HG02610 (cell line): ENCODE measurements at regions not wholly inside any gene's neighbourhood (a gene's known extent, or its start where the extent isn't known, plus 50 kb on each side); places are given as distances from the start of the nearest gene placed in this dataset.

Source experiments
- ATAC-seq: cut with Tn5 transposase; IDR thresholded peaks from one replicate; pipeline ENCODE4 v1.9.1; 2021; ENCODE audit warnings: mild to moderate bottlenecking, moderate library complexity; ENCODE audit not compliant: unreplicated experiment

DNA sequence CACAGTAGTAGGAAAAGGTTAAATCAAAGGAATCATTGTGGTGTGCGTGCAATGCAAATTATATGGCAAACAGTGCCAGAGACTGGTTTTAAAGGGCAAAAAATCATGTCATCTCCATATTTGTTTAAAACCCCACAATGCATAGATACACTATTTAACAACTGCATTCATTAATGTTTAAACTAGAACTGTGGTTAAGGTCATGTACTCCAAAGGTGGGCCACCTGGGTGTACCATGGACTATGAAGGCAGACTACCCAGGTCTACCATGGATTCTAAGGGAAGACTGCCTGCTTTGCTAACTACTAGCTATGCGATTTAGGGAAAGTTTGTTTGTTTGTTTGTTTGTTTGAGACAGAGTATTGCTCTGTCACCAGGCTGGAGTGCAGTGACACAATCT lies 356.3 kb downstream of the ZEB2 start:
- ATAC-seq: no peak

DNA sequence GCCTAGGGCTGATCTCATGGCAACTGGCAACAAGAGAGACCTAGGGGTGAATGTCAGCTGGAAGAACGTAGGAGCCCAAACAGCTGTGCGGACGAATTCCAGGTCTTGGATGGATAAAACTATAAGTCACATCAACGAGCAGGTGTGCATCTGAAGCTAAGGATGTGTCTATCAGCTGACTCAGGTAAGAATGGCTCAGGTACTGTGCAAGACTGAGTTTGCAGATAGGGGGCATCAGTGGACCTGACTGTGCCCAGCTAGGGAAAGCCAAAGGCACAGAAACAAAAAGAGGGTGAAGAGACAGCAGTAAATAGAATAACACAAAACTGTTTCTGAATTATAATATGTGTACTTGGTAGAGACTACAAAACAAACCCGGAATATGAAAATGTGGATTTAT lies 357.3 kb downstream of the ZEB2 start:
- ATAC-seq: peak; percentile 68

DNA sequence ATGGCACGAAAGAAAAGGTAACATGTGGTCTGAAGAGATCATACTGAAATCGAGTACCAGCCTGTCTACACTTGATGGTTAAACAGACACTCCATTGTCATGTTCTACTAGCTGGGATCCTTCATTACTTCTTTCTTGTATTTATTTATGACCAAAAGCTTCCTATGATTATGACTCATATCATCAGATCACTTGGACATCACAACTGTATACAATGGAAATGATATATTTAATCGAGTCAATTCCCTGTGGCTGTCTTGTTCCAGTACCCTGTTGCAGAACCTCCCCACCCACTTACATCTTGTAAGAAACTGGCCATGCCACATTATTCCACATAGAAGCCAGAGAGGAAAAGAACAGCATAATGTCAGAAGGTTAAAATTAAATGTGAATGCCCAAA lies 358.9 kb downstream of the ZEB2 start:
- ATAC-seq: no peak

DNA sequence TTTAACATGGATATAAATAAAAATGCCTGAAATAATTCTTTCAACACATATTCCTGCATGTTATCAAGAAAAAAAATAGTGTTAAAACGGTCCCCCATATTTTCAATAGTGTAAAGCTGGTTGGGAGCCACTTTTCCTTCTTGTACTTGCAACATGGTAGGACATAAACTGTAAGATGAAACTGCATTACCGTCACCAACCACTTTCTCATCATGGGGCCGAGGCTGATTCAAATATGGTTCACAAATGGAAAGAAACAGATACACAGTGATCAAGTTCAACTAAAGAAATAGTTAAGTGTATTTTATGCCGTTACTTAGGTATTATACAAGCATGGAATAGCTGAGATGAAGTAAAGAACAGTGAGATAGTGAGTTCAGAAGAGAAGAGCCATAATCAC lies 360.7 kb downstream of the ZEB2 start:
- no peak for ATAC-seq

DNA sequence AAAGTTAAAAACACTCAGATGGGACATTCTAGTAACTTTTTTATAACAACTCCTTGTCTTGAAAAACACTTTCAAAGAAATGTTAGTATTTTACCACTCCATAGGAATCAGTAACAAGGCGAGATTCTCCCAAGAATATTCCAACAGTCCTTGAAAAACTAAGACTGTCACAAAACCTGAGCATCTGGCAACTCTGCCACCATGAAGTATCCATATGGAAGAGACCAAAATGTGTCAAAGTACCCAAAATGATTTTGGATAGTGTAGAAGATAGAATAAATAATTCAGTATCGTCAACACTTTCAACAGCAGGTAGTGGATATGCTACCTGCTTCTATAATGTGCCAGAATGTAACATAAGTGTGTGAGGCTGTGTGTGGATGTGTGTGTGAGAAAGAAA lies 361.8 kb downstream of the ZEB2 start:
- ATAC-seq: no peak

DNA sequence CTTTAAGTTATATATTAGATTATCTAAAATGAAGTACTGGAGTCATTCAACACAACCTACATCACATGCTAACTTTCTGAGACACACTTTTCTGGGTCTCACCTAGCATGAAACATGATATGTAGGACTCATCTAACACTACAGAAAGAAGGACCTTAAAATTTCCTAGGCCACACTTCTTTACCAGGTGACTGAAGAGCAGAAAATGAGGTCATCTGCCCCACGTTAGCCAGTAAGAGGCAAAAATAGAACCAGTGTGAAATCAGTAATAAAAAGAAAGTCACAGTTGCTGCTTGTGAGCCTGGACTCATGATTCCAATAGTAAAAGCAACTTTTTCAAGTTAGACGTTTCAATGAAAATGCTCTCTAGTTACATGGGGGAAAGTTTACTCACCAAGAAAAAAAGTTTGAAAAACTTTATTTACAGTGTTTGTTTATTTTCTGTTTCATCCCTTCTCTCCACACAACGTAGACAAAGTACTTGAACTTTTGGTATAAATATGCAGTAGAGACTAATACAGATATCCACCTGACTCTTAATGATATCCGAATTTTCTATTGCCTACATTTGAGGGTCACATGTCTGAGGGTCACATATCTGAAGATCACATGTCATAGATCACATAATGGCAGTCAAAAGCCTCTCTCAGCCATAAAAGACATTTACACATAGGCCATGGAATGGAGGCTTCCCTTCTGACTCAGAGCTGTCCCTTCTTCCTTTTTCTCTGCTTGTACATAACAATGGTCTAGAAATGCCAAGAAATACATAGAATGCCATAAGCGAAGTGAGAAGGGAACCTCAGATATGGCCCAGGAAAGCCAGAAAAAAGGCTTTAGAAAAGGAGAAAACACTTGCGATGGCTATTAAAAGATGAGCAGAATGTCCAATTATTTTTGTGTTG lies 362.9 kb downstream of the ZEB2 start:
- peak; percentile 59 for ATAC-seq

DNA sequence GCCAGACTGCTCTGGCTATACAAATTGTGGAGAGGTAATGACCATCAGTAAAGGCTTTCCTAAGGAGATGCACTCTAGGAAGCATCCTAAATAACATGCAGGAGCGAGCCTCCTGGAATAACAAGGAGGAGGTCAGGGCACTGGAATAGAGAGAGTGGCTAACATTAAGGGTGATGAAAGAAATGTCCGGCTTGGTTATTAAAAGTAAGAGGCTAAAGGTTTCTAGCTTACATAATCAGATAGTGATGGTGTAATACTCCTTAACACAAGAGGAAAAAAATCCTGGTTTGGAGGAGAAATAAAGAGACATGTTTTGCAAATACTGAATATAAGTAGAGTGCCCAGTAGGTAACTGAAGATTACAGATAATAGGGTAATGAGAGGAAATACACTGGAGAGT lies 365.7 kb downstream of the ZEB2 start:
- ATAC-seq: no peak

DNA sequence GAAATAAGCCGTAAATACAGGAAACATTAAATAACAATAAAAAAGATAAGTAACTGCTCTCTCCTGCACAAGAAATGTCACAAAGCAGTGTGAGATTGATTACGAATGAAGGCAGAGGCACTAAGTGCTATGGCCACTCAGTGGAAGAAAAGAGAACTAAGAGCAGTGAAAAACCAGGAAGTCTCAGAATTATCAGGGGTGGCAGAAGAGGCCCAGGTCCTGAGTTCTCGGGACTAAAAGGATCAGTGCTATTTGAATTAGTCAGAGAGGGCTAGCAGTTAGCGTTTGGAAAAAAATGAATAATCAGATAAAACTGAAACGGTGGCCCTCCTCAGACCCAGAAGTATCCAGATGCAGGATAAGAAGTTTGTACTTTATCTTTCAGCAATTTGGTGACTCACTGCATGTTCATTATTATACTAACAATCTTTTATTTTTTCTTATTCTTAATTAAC lies 367.1 kb downstream of the ZEB2 start:
- ATAC-seq: peak; percentile 80

DNA sequence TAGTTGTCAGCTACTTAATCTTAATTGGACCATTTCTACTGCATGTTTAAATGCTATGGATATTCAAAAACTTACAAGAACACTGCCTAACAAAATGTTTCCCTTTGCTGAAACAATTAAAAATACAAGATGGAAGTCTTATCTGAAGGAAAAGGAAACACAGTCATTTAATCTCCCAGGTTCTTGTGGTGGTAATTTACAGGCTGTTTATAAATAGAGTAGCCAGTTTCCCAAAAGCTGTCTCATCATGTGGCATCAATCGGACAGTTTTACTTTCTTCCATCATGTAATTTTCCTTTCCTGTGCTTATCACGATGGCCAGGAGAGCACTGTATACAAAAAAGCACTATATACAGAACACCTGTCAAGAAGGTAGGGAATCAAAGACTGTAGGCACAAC lies 368.1 kb downstream of the ZEB2 start:
- ATAC-seq: no peak

DNA sequence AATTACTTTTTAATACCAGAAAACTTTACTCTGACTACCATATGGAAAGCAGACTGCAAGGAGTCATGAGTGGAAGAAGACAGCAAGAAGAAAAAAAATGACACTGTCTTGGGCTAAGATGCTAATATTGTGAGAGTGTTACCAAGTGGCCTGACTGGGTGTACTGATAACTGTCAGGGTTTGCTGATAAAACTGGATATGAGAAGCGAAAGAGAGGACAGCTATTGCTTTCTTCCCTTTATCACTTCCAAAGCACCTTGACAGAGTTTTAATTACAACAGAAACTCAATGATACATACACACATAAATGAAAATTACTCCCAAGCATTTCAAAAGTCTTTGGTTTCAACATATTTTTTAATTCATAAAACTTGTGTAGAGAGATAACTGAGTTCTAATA lies 368.5 kb downstream of the ZEB2 start:
- ATAC-seq: no peak

DNA sequence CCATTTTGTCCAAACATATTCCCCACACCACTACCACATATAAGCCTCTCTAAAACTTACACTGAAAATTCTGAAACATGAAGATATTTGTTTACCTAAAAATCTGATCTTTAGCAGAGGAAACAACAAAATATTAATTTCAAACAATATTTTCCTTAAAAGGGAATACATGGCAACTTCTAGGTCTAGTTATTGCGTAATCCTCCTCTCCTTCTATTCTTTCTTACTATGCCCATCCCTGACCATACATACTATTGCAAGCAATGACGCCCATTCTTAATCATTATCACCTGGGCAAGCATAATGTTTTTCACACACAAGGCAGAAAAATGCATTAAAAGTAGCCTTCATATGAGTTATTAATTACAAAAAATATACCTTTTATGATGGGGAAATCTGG lies 372.6 kb downstream of the ZEB2 start:
- no peak for ATAC-seq

DNA sequence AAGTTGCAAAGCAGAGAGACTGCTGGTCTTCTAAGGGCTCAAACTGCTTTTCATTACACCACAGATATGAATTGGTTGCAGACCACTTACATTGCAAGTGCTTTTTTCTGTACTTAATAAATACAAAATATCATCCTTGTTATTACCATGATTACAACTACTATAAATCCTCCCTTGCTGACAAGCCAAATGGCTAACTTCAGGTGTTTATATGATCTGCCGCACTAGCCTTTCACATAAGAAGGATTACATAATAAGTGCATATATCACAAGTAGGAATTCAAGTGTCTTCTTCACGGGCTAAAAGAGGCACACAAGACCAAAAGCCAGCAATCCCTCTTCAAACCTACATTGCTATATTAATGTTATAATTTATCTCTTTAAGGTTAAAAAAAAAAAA lies 373.0 kb downstream of the ZEB2 start:
- ATAC-seq: no peak

DNA sequence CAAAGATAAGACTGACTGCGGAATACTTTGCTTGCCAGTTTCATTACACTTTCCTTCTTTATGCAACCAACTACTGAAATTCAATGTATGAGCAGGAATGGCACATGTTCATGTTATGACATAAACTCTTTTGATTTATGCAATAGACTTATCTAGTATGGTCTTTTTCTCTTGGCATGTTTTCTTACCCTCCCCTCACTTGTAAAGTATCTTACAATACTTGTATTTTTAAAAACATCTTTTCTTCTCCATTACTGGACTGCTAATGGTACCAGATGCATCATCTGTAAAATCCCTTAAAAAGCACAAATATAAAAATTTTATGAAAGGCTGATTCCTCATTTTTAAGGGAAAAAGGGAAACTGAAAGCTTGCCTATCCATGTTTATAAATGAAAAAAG lies 373.8 kb downstream of the ZEB2 start:
- ATAC-seq: no peak

DNA sequence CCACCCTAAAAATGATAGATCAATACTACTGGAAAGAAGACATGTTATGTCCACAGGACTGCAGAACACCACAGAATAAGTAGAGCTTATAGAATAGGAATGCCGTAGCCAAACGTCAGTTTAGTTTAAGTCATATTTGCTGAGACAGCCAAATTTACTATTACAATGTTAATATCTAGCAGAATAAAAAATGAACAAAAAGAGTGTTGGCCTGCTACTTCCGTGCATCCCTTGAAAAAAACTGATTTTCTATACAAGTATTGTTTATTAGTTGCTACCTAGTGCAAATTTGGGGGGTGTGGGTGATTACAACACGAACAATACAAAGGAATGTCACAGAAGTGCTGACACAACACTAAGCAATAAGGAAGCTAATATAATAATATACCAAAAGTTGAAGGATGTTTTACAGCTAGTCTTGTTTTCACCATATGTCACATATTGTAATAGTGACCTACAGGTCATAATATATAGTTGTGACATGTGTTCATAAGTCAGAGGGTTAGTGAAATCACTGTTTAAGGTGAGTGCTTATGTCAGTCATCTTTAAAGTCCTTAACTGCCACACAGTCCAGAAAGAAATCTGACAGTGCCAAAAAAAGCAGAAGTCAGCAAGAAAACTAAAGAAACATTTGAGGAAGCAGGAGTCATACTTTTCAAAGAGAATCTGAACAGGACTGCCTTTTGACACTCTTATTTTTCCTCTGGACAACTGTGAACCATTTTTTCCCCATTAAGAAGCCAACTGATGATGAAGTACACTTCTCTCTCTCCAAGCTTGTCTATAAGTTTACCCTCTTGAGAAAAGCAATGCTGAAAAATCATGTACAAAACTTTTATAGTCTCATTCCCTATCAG lies 376.4 kb downstream of the ZEB2 start:
- ATAC-seq: no peak

DNA sequence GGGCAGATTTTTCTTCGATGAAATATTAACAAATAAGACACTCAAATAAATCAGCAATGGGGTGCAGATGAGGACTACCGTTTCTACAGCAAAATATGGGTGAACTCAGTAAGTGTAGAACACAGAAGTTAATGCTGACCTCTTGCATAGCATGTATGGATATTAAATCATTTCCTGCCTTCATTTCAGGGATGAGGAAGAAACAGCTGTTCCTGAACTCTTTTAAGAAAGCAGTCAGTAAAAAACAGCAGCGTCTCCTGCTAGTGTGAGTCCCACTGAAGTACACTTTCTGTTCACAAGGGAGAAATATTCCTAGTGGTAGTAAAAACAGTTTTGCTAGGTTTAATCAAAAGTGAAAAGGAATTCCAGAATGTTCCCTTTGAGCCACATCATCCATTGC lies 379.0 kb downstream of the ZEB2 start:
- ATAC-seq: no peak

DNA sequence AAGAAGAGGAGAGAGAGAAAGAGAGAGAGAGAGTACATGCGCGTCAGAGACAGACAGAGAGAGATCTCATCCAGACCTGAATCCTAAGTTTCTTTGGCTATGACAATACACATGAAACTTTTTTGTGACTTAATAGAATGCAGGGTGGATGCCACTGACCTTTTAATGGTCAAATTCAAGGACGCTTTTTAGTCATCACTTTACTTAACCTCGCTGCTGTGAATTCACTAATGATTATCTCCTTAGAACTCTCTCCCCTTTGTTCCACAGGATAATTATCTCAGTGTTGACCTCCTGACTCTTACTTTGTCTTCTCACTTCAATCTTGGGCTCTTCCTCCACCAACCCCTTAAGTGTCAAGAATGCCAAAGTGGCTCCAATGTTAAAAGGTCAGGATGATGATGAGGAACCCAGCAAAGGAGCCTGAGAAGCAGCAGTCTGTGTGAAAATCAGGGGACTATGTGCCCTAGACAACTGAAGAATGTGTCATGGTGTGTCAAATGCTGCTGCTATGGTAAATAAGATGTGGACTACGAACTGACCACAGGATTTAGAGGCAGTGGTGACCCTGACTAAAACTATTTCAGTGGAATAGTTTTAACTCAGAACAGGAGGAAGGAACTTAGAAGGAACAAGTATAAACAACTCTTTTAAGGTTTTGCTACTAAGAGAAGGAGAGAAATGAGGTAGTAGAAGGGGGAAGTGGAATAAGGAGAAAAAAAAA lies 382.1 kb downstream of the ZEB2 start:
- no peak for ATAC-seq

DNA sequence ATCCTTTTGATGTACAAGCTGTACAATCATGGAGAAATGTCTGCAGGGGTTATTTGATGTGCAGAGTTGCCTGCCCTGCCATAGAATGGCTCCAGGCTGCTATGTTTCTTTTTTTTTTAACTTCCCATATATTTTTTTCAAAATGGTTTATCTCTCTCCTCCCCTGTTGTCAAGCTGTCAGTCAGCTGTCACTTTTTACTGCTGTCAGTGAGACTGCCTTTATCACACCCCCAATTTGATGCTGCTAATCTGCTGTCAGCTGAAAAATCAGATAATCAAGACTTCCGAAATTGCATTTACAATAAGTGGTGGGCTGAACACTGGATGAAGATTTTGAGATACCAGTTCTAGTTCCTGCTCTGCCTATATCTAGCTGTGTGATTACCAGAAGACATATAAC lies 382.6 kb downstream of the ZEB2 start:
- ATAC-seq: no peak

DNA sequence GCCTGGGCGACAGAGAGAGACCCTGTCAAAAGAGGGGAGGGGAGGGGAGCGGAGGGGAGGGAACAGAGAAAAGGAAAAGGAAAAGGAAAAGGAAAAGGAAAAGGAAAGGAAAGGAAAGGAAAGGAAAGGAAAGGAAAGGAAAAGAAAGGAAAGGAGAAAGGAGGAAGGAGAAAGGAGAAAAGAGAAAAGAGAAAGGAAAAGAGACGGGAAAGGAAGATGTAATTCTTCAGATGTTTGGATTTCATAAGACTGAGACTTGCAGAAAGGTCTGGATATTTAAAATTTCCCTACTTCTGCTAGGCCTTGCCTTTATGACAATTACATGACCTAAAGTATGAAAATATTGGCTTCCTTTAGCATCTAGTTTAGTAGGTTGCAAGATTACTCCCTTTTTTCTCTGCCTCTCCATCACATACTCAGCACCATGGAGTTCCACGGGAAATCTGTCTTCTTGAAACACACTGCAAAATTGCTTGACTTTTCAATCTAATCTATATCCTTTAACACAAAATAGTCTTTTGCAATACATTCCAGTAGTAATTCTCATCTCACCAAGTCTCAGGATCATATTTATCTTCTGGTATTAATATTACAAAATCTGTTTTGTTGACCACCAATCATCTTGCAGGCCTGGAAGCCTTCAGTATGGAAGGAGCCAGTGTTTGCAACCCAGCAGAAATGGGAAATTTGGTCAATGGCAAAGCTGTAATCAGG lies 383.5 kb downstream of the ZEB2 start:
- ATAC-seq: no peak

DNA sequence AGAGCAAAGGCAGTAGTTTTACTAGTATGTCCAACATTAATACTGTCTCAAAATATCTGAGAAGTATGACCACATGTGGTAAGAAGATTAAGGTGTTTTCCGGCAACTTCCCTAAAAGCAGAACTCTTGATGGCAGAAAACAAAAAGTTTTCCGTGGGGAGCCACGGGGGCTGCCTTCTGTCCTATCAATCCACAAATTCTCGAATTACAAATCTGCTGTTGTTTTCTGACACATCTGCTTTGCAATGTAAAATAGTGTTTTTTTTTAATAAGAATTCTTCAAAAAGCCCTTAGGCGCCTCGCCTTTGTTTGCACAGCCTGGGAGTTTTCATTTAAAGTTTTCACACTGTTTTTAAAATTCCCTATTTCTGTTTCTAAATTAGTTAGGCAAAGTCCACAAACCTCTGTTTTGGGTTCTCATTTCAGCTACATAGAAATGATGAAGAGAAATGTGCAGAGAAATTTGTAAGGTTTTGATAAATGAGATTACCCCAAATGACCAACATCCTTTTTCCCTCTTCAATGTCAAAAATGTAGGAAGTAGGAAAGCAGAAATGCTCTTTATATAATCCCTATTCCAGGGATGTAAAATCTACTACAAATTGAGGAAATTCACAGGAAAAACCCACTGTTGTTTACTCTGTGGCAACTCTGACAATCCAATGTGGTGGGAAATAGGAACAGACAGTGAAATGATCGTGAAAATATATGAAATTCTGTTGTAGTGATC lies 385.8 kb downstream of the ZEB2 start:
- ATAC-seq: no peak

DNA sequence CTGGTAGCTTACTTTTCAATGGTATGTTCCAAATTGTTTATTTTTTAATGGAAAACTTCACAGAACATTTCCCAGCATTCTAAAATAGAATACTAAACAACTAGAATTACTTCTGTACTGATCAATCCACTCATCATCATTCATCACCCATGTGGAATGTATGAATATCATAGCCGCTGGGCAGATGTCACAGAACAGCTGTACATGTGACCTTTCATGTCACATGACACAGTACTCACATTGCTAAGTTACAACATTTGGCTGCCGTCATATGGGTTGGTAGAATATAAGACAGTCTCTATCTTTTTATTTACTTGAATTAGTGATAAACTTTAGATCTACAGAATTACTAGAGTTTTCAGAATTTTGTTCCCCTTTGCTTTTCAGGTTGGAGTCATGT lies 387.6 kb downstream of the ZEB2 start:
- no peak for ATAC-seq
